Fibroblast of lung (primary cell): ENCODE measurements at regions not wholly inside any gene's neighbourhood (a gene's known extent, or its start where the extent isn't known, plus 50 kb on each side); places are given as distances from the start of the nearest gene placed in this dataset.
A peak's percentile ranks its signal among the peaks of the same experiment; 100 is the strongest.

Experiments used
- DNase-seq, 2 donors: peaks; one replicate each; pipeline versions ENCODE4 v3.0.0 to v3.0.0-alpha.2; 2010; ENCODE audit warnings: low read depth in 2 of 2
- H2AFZ ChIP-seq: 2 replicates; pipeline ENCODE4 v1.5.1; 2012; ENCODE audit warnings: low read length, control low read depth, inconsistent platforms
- H3K27ac ChIP-seq: 2 replicates; pipeline ENCODE4 v1.5.1; 2011; ENCODE audit warnings: low read length, control low read depth; ENCODE audit not compliant: insufficient read depth
- H3K27me3 ChIP-seq: 2 replicates; pipeline ENCODE4 v1.5.1; 2011; ENCODE audit warnings: mild to moderate bottlenecking, low read length; ENCODE audit not compliant: control insufficient read depth, insufficient read depth
- H3K36me3 ChIP-seq: 2 replicates; pipeline ENCODE4 v1.5.1; 2011; ENCODE audit warnings: low read length; ENCODE audit not compliant: control insufficient read depth, insufficient read depth
- H3K4me1 ChIP-seq: 2 replicates; pipeline ENCODE4 v1.5.1; 2011; ENCODE audit warnings: low read length; ENCODE audit not compliant: control insufficient read depth, insufficient read depth; ENCODE audit errors: extremely low read depth
- H3K4me2 ChIP-seq: 2 replicates; pipeline ENCODE4 v1.5.1; 2011; ENCODE audit warnings: low read length, control low read depth; ENCODE audit not compliant: insufficient read depth; ENCODE audit errors: extremely low read depth
- H3K4me3 ChIP-seq, 4 experiments: fragments of 200-600 bp in 1 of 4; sonication (generic) in 1 of 4; replicated peaks in 1 of 4; 2 replicates each; pipeline ENCODE4 v1.5.1; 2011 to 2016; ENCODE audit warnings: low read length in 4 of 4, low read depth in 3 of 4, mild to moderate bottlenecking in 3 of 4, control low read depth in 2 of 4, inconsistent platforms in 1 of 4, mixed read lengths in 1 of 4; ENCODE audit not compliant: insufficient read depth in 1 of 4; ENCODE audit errors: control extremely low read depth in 1 of 4
- H3K79me2 ChIP-seq: 2 replicates; pipeline ENCODE4 v1.5.1; 2012; ENCODE audit warnings: mild to moderate bottlenecking, low read length, inconsistent platforms; ENCODE audit not compliant: control insufficient read depth, insufficient read depth
- H3K9ac ChIP-seq: 2 replicates; pipeline ENCODE4 v1.5.1; 2011; ENCODE audit warnings: mild to moderate bottlenecking, low read length, control low read depth; ENCODE audit not compliant: insufficient read depth
- H3K9me3 ChIP-seq: 2 replicates; pipeline ENCODE4 v1.5.1; 2012; ENCODE audit warnings: low read depth, low read length; ENCODE audit not compliant: control insufficient read depth, insufficient read depth
- H4K20me1 ChIP-seq: 2 replicates; pipeline ENCODE4 v1.5.1; 2011; ENCODE audit warnings: low read length; ENCODE audit not compliant: control insufficient read depth, insufficient read depth; ENCODE audit errors: extremely low read depth
- CTCF ChIP-seq, 2 donors: IDR thresholded peaks in 1 of 2; conservative IDR thresholded peaks in 1 of 2; 1 replicate in 1 of 2; 2 replicates in 1 of 2; pipeline ENCODE4 v1.5.1; 2011 to 2012; ENCODE audit warnings: low read length in 2 of 2, control low read depth in 1 of 2, inconsistent platforms in 1 of 2, low read depth in 1 of 2, mild to moderate bottlenecking in 1 of 2
- EZH2 ChIP-seq: IDR thresholded peaks from 2 replicates; pipeline ENCODE4 v1.5.1; 2012; ENCODE audit warnings: low read length, control low read depth, mild to moderate bottlenecking; ENCODE audit errors: missing control alignments

GRCh38 chr5:160935776-160936175 lies 83.8 kb upstream of the ATP10B start:
- TF ChIP-seq EZH2 = no peak
- TF ChIP-seq CTCF (conservative IDR thresholded peaks at IDR 0.05 in 1 of 2, IDR thresholded peaks at IDR 0.05 in 1 of 2; ENCODE audit: low read depth in 1 of 2, low read length in 2 of 2) = no peak
- Histone ChIP-seq H3K9me3 (no peaks in the 10 kb centered on the region), H4K20me1 (no peaks in the 10 kb centered on the region)

DNA sequence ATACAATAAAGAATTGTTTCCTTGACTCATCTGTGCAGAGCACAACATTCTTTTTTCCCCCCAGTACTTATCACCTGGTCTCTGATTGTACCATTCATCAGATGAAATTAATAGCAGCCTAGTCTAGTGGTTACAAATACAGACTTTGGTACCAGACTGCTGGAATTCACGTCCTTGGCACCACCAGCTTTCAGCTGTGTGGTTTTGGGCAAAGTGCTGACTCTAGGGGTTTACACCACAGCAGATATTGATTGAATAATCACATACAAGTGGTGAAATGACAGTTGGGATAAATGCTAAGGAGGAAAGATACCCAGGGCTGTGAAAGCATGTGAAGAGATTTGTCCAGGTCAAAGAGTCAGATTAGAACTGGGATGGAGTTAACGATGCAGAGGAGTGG lies 79.3 kb upstream of the ATP10B start:
- Histone ChIP-seq H3K4me2 (no peak overlapping the region), H3K9me3 (no peaks in the 10 kb centered on the region), H3K4me3 (no peak overlapping the region), H3K36me3 (no peaks in the 10 kb centered on the region), H3K4me1 (no peaks in the 10 kb centered on the region), H3K27me3 (no peaks in the 10 kb centered on the region), H3K9ac (no peak overlapping the region), H3K79me2 (no peaks in the 10 kb centered on the region), H3K27ac (no peak overlapping the region), H2AFZ (no peak overlapping the region), H4K20me1 (no peaks in the 10 kb centered on the region)
- TF ChIP-seq CTCF (conservative IDR thresholded peaks at IDR 0.05 in 1 of 2, IDR thresholded peaks at IDR 0.05 in 1 of 2; ENCODE audit: low read depth in 1 of 2, low read length in 2 of 2) = no peak
- no peak for TF ChIP-seq EZH2
- DNase-seq = no peak

More at GRCh38 chr5:160935776-160936175, 83.8 kb upstream of the ATP10B start:
- no peaks in the 10 kb centered on the region for H3K79me2 ChIP-seq
- no peaks in the 10 kb centered on the region for H3K27me3 ChIP-seq
- no peak for DNase-seq
- no peak overlapping the region for H3K27ac ChIP-seq
- H2AFZ ChIP-seq = no peak overlapping the region
- no peaks in the 10 kb centered on the region for H3K4me1 ChIP-seq
- H3K9ac ChIP-seq = no peak overlapping the region
- no peaks in the 10 kb centered on the region for H3K36me3 ChIP-seq
- H3K4me3 ChIP-seq = no peak overlapping the region
- no peak overlapping the region for H3K4me2 ChIP-seq

DNA sequence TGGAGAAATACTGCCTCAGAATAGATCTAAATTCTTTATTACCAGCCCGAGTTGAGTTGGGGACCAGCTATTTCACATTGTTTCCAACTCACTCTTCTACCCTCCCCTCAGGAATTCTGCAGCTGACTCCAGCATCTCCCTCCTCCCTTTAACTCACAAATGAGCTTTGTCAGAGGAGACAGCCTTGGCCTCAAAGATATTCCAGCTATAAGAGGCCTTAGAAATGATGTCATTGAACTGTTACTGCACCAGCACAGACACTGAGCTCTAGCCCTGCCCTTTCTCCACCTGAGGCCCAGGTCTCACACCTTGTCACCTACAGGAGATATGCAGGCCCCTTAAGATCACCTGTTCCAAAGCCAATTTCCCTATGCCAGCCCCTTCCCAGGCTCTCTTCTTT lies 78.4 kb upstream of the ATP10B start:
- peak in 1 of 2 donors; percentile 18 for DNase-seq
- no peak for TF ChIP-seq CTCF (conservative IDR thresholded peaks at IDR 0.05 in 1 of 2, IDR thresholded peaks at IDR 0.05 in 1 of 2; ENCODE audit: low read depth in 1 of 2, low read length in 2 of 2)
- TF ChIP-seq EZH2 = no peak

More for the DNA sequence above, 78.4 kb upstream of the ATP10B start:
- Histone ChIP-seq H3K27ac (no peak overlapping the region), H3K9me3 (no peaks in the 10 kb centered on the region), H3K4me2 (no peak overlapping the region), H3K36me3 (no peaks in the 10 kb centered on the region), H3K27me3 (no peaks in the 10 kb centered on the region), H4K20me1 (no peaks in the 10 kb centered on the region), H3K4me1 (no peaks in the 10 kb centered on the region), H3K79me2 (no peaks in the 10 kb centered on the region), H2AFZ (no peak overlapping the region), H3K9ac (no peak overlapping the region), H3K4me3 (no peak overlapping the region)
